ENCODE measurements at regions not wholly inside any gene's neighbourhood (a gene's known extent, or its start where the extent isn't known, plus 50 kb on each side); places are given as distances from the start of the nearest gene placed in this dataset.

DNA sequence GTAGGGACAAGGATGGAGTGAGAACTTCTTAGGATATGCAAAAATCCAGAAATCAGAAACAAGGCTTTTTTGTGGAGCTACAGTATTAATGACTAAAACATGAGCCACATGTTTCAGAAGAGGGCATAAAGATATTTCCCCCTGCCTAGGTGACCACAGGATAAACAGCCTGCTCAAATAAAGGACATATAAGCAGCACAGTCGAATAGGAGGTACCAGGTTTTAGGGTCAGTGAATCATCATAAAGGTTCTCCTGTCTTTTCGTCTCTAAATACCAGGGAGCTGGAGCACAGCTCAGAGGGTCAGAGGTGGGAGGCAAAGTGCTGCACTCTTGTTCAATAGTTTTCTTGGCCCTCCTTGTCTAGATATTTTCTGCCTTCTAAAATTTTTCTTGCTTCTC, 211.9 kb upstream of the HS3ST1 start:
- H3K9ac ChIP-seq, result no peak overlapping the region
- CTCF ChIA-PET, result no interaction called here
- no peak overlapping the region for H2AFZ ChIP-seq (ENCODE audit: low read depth)
- H3K9me2 ChIP-seq, result no peaks in the 10 kb centered on the region
- WGBS (ENCODE audit: low lambda C conversion rate), result 13% methylated on average over 1 of the region's 2 CpGs
- H3K27me3 ChIP-seq (ENCODE audit: insufficient read depth), result no peaks in the 10 kb centered on the region
- no peaks in the 10 kb centered on the region for H3K36me3 ChIP-seq (replicated peaks in 1 of 2; ENCODE audit: control insufficient read depth in 1 of 2, insufficient read depth in 2 of 2, low read length in 1 of 2)
- H4K20me1 ChIP-seq (ENCODE audit: insufficient read depth), result no peaks in the 10 kb centered on the region
- H3K4me3 ChIP-seq (ENCODE audit: low read depth in 2 of 2, low read length in 1 of 2), result no peak overlapping the region
- no peaks in the 10 kb centered on the region for H3K4me1 ChIP-seq (ENCODE audit: control insufficient read depth in 1 of 2, insufficient read depth in 2 of 2, low read depth in 1 of 2, low read length in 1 of 2)
- no peaks in the 10 kb centered on the region for H3K9me3 ChIP-seq
- POLR2A ChIA-PET, result no interaction called here
- H3K27ac ChIP-seq (ENCODE audit: low read depth in 2 of 2, low read length in 1 of 2), result no peak overlapping the region
- H3K79me2 ChIP-seq (ENCODE audit: insufficient read depth), result no peaks in the 10 kb centered on the region
- TF ChIP-seq TEAD4 (IDR thresholded peaks at IDR 0.05; ENCODE audit: borderline replicate concordance, insufficient read depth), result no peak
- no peak for TF ChIP-seq GATA2 (CRISPR knock-in tag; IDR thresholded peaks at IDR 0.05)
- no peak for TF ChIP-seq SMC3 (IDR thresholded peaks at IDR 0.05; ENCODE audit: low read depth, low read length)
- no peak for TF ChIP-seq FOSL2 (IDR thresholded peaks at IDR 0.05; ENCODE audit: borderline replicate concordance, low read depth)
- TF ChIP-seq, protein P1, sequence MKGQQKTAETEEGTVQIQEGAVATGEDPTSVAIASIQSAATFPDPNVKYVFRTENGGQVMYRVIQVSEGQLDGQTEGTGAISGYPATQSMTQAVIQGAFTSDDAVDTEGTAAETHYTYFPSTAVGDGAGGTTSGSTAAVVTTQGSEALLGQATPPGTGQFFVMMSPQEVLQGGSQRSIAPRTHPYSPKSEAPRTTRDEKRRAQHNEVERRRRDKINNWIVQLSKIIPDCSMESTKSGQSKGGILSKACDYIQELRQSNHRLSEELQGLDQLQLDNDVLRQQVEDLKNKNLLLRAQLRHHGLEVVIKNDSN (IDR thresholded peaks at IDR 0.05; ENCODE audit: borderline replicate concordance, low read depth), result no peak
- no peak for TF ChIP-seq EP300 (IDR thresholded peaks at IDR 0.05; ENCODE audit: borderline replicate concordance in 1 of 2, low read depth in 1 of 2, low read length in 1 of 2)
- TF ChIP-seq, protein P2, sequence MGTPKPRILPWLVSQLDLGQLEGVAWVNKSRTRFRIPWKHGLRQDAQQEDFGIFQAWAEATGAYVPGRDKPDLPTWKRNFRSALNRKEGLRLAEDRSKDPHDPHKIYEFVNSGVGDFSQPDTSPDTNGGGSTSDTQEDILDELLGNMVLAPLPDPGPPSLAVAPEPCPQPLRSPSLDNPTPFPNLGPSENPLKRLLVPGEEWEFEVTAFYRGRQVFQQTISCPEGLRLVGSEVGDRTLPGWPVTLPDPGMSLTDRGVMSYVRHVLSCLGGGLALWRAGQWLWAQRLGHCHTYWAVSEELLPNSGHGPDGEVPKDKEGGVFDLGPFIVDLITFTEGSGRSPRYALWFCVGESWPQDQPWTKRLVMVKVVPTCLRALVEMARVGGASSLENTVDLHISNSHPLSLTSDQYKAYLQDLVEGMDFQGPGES (IDR thresholded peaks at IDR 0.05; ENCODE audit: low read depth, low read length), result no peak
- TF ChIP-seq, protein P3, sequence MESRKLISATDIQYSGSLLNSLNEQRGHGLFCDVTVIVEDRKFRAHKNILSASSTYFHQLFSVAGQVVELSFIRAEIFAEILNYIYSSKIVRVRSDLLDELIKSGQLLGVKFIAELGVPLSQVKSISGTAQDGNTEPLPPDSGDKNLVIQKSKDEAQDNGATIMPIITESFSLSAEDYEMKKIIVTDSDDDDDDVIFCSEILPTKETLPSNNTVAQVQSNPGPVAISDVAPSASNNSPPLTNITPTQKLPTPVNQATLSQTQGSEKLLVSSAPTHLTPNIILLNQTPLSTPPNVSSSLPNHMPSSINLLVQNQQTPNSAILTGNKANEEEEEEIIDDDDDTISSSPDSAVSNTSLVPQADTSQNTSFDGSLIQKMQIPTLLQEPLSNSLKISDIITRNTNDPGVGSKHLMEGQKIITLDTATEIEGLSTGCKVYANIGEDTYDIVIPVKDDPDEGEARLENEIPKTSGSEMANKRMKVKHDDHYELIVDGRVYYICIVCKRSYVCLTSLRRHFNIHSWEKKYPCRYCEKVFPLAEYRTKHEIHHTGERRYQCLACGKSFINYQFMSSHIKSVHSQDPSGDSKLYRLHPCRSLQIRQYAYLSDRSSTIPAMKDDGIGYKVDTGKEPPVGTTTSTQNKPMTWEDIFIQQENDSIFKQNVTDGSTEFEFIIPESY (IDR thresholded peaks at IDR 0.05; ENCODE audit: borderline replicate concordance, low read depth), result no peak
- no peak for DNase-seq
- no peaks in the 10 kb centered on the region for H3F3A ChIP-seq (replicated peaks; ENCODE audit: insufficient read depth)
- no peak overlapping the region for H3K4me2 ChIP-seq

DNA sequence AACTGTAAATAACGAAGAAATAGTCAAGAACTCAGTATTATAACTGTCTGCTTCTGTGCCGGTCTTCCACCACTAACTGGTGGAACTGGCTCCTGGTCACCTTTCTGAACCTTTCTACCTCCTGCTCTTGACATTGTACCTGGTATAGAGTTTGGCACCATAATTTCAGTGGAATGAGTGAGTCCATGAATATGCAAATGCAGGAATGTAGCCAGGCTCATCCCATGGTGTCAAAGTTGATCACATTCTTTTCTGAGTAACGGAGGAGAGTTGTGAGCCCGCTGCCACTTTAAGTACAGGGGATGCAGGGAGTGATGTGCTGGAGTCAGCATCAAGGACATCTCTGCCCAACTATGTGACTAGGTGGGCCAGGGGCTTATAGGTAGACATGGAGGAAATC, 207.9 kb upstream of the HS3ST1 start:
- H3K27ac ChIP-seq (ENCODE audit: low read depth in 2 of 2, low read length in 1 of 2), result no peak overlapping the region
- CTCF ChIA-PET, result no interaction called here
- no peak overlapping the region for H3K4me2 ChIP-seq
- H3K9me2 ChIP-seq, result no peaks in the 10 kb centered on the region
- DNase-seq, result no peak
- no peak overlapping the region for H2AFZ ChIP-seq (ENCODE audit: low read depth)
- POLR2A ChIA-PET, result no interaction called here
- H3K79me2 ChIP-seq (ENCODE audit: insufficient read depth), result no peaks in the 10 kb centered on the region
- H3K9me3 ChIP-seq, result no peaks in the 10 kb centered on the region
- H3F3A ChIP-seq (replicated peaks; ENCODE audit: insufficient read depth), result no peaks in the 10 kb centered on the region
- no peaks in the 10 kb centered on the region for H3K4me1 ChIP-seq (ENCODE audit: control insufficient read depth in 1 of 2, insufficient read depth in 2 of 2, low read depth in 1 of 2, low read length in 1 of 2)
- H3K9ac ChIP-seq, result no peak overlapping the region
- H4K20me1 ChIP-seq (ENCODE audit: insufficient read depth), result no peaks in the 10 kb centered on the region
- H3K27me3 ChIP-seq (ENCODE audit: insufficient read depth), result no peaks in the 10 kb centered on the region
- no peak overlapping the region for H3K4me3 ChIP-seq (ENCODE audit: low read depth in 2 of 2, low read length in 1 of 2)
- WGBS (ENCODE audit: low lambda C conversion rate), result 19% methylated on average over 3 of the region's 4 CpGs
- TF ChIP-seq FOSL2 (IDR thresholded peaks at IDR 0.05; ENCODE audit: borderline replicate concordance, low read depth), result no peak
- TF ChIP-seq TAF1 (IDR thresholded peaks at IDR 0.05; ENCODE audit: borderline replicate concordance, low read depth, low read length), result no peak
- TF ChIP-seq, protein P4, sequence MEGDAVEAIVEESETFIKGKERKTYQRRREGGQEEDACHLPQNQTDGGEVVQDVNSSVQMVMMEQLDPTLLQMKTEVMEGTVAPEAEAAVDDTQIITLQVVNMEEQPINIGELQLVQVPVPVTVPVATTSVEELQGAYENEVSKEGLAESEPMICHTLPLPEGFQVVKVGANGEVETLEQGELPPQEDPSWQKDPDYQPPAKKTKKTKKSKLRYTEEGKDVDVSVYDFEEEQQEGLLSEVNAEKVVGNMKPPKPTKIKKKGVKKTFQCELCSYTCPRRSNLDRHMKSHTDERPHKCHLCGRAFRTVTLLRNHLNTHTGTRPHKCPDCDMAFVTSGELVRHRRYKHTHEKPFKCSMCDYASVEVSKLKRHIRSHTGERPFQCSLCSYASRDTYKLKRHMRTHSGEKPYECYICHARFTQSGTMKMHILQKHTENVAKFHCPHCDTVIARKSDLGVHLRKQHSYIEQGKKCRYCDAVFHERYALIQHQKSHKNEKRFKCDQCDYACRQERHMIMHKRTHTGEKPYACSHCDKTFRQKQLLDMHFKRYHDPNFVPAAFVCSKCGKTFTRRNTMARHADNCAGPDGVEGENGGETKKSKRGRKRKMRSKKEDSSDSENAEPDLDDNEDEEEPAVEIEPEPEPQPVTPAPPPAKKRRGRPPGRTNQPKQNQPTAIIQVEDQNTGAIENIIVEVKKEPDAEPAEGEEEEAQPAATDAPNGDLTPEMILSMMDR (IDR thresholded peaks at IDR 0.05), result no peak
- TF ChIP-seq, protein P2 (IDR thresholded peaks at IDR 0.05; ENCODE audit: low read depth, low read length), result no peak
- TF ChIP-seq CHD2 (IDR thresholded peaks at IDR 0.05; ENCODE audit: low read length, partially characterized antibody), result no peak
- no peak for TF ChIP-seq RFX5 (IDR thresholded peaks at IDR 0.05; ENCODE audit: low read length)
- TF ChIP-seq YY1 (IDR thresholded peaks at IDR 0.05; ENCODE audit: low read depth), result no peak
- TF ChIP-seq TEAD4 (IDR thresholded peaks at IDR 0.05; ENCODE audit: borderline replicate concordance, insufficient read depth), result no peak
- TF ChIP-seq MXI1 (IDR thresholded peaks at IDR 0.05; ENCODE audit: low read depth, low read length), result no peak
- TF ChIP-seq POLR2AphosphoS5 (IDR thresholded peaks at IDR 0.05; ENCODE audit: low read depth, low read length), result no peak
- TF ChIP-seq, protein P1 (IDR thresholded peaks at IDR 0.05; ENCODE audit: borderline replicate concordance, low read depth), result no peak
- TF ChIP-seq NFIC (IDR thresholded peaks at IDR 0.05; ENCODE audit: borderline replicate concordance), result no peak
- TF ChIP-seq RAD21 (IDR thresholded peaks at IDR 0.05; ENCODE audit: low read length), result no peak
- TF ChIP-seq EZH2phosphoT487 (IDR thresholded peaks at IDR 0.05; ENCODE audit: borderline replicate concordance, low read depth), result no peak
- no peak for TF ChIP-seq FOXM1 (IDR thresholded peaks at IDR 0.05; ENCODE audit: low read depth)
- TF ChIP-seq JUND (IDR thresholded peaks at IDR 0.05), result no peak
- no peak for TF ChIP-seq GABPA (IDR thresholded peaks at IDR 0.05; ENCODE audit: low read depth)
- H3K36me3 ChIP-seq (replicated peaks in 1 of 2; ENCODE audit: control insufficient read depth in 1 of 2, insufficient read depth in 2 of 2, low read length in 1 of 2), result no peaks in the 10 kb centered on the region
